22Rv1 (cell line): ENCODE measurements at regions not wholly inside any gene's neighbourhood (a gene's known extent, or its start where the extent isn't known, plus 50 kb on each side); places are given as distances from the start of the nearest gene placed in this dataset.

Source experiments
- ZFX ChIP-seq: fragments of 450-650 bp; IDR thresholded peaks from 2 replicates; pipeline ENCODE4 v1.6.1; 2017; ENCODE audit warnings: antibody characterized with exemption, borderline replicate concordance
- TF ChIP-seq, protein P1 (sequence below): fragments of 450-650 bp; IDR thresholded peaks from 2 replicates; pipeline ENCODE4 v1.5.1; 2017; ENCODE audit warnings: mild to moderate bottlenecking

DNA sequence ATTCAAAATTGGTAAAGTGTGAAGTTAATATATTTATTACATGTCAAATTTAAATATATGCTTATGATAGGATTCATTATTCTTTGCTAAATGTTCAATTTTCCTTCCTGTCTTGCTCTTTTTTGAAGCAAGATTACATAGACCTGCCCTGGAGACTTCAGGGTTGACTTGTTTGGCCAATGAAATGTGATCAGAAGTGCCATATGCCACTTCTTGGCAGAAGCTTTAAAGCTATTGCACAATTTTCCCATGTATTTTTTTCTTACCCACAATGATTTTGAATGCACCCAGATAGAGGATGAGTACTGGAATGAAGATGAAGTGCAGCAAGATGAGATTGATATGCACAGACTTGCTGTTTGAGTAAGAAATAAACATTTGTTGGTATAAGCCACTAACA is 406.3 kb upstream of the BCHE start:
- TF ChIP-seq, protein P1, sequence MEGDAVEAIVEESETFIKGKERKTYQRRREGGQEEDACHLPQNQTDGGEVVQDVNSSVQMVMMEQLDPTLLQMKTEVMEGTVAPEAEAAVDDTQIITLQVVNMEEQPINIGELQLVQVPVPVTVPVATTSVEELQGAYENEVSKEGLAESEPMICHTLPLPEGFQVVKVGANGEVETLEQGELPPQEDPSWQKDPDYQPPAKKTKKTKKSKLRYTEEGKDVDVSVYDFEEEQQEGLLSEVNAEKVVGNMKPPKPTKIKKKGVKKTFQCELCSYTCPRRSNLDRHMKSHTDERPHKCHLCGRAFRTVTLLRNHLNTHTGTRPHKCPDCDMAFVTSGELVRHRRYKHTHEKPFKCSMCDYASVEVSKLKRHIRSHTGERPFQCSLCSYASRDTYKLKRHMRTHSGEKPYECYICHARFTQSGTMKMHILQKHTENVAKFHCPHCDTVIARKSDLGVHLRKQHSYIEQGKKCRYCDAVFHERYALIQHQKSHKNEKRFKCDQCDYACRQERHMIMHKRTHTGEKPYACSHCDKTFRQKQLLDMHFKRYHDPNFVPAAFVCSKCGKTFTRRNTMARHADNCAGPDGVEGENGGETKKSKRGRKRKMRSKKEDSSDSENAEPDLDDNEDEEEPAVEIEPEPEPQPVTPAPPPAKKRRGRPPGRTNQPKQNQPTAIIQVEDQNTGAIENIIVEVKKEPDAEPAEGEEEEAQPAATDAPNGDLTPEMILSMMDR: no peak
- TF ChIP-seq ZFX: no peak
